SK-N-SH (cell line): ENCODE measurements at regions not wholly inside any gene's neighbourhood (a gene's known extent, or its start where the extent isn't known, plus 50 kb on each side); places are given as distances from the start of the nearest gene placed in this dataset.

Experiments used
- CTCF ChIA-PET: fragments of 300-600, 350-600 bp; formaldehyde crosslinking; extraction: SDS; loops from one replicate; lab custom pipeline; 2021; lab: Yijun Ruan, JAX
- POLR2A ChIA-PET: fragments of 350-600 bp; sonication (Branson Sonifier 250); formaldehyde crosslinking; extraction: SDS; loops from one replicate; lab custom pipeline; 2020; ENCODE audit warnings: antibody characterized with exemption, inconsistent platforms; lab: Yijun Ruan, JAX
- DNase-seq: peaks from one replicate; pipeline ENCODE4 v3.0.0; 2012
- H2AFZ ChIP-seq: fragments of 200-600 bp; sonication (generic); 2 replicates; pipeline ENCODE4 v1.8.1; 2016; ENCODE audit warnings: antibody characterized with exemption, mild to moderate bottlenecking, low read depth
- H3F3A ChIP-seq: fragments of 200-600 bp; sonication (generic); replicated peaks from 2 replicates; pipeline ENCODE3; 2016; ENCODE audit warnings: antibody characterized with exemption, mild to moderate bottlenecking; ENCODE audit not compliant: insufficient read depth
- H3K27ac ChIP-seq, 2 experiments: fragments of 200-500 bp in 1 of 2; fragments of 200-600 bp in 1 of 2; sonication (Bioruptor generic) in 1 of 2; sonication (generic), shearing (Covaris generic) in 1 of 2; 2 replicates each; pipeline versions ENCODE4 v1.5.1 to v1.6.1; 2014 to 2016; ENCODE audit warnings: low read depth in 2 of 2, inconsistent platforms in 1 of 2, low read length in 1 of 2, mild to moderate bottlenecking in 1 of 2, mixed read lengths in 1 of 2
- H3K27me3 ChIP-seq: fragments of 200-600 bp; sonication (generic), shearing (Covaris generic); 2 replicates; pipeline ENCODE4 v1.6.1; 2016; ENCODE audit warnings: mixed run types; ENCODE audit not compliant: insufficient read depth
- H3K36me3 ChIP-seq, 2 experiments: fragments of 200-500 bp in 1 of 2; fragments of 200-600 bp in 1 of 2; sonication (Bioruptor generic) in 1 of 2; sonication (generic) in 1 of 2; replicated peaks in 1 of 2; 2 replicates each; pipeline versions ENCODE3 to v1.5.1; 2014 to 2016; ENCODE audit warnings: low read length in 1 of 2, mild to moderate bottlenecking in 1 of 2; ENCODE audit not compliant: insufficient read depth in 2 of 2, control insufficient read depth in 1 of 2
- H3K4me1 ChIP-seq, 2 experiments: fragments of 200-500 bp in 1 of 2; fragments of 200-600 bp in 1 of 2; sonication (Bioruptor generic) in 1 of 2; sonication (generic), shearing (Covaris generic) in 1 of 2; 2 replicates each; pipeline versions ENCODE4 v1.5.1 to v1.6.1; 2014 to 2016; ENCODE audit warnings: low read depth in 1 of 2, low read length in 1 of 2, mixed run types in 1 of 2; ENCODE audit not compliant: insufficient read depth in 2 of 2, control insufficient read depth in 1 of 2
- H3K4me2 ChIP-seq: fragments of 200-600 bp; sonication (generic), shearing (Covaris generic); 2 replicates; pipeline ENCODE4 v1.6.1; 2017; ENCODE audit warnings: mixed run types
- H3K4me3 ChIP-seq, 2 experiments: fragments of 200-500 bp in 1 of 2; fragments of 200-600 bp in 1 of 2; sonication (Bioruptor generic) in 1 of 2; sonication (generic), shearing (Covaris generic) in 1 of 2; 2 replicates each; pipeline versions ENCODE4 v1.5.1 to v1.8.1; 2014 to 2016; ENCODE audit warnings: low read depth in 2 of 2, inconsistent platforms in 1 of 2, low read length in 1 of 2, mild to moderate bottlenecking in 1 of 2, mixed read lengths in 1 of 2, moderate library complexity in 1 of 2
- H3K79me2 ChIP-seq: fragments of 200-600 bp; sonication (generic); 2 replicates; pipeline ENCODE4 v1.8.1; 2017; ENCODE audit warnings: mild to moderate bottlenecking; ENCODE audit not compliant: insufficient read depth
- H3K9ac ChIP-seq: fragments of 200-600 bp; sonication (generic); 2 replicates; pipeline ENCODE4 v1.6.1; 2017; ENCODE audit warnings: mixed run types
- H3K9me2 ChIP-seq: fragments of 200-600 bp; sonication (generic); 2 replicates; pipeline ENCODE4 v1.6.1; 2017; ENCODE audit warnings: mixed run types
- H3K9me3 ChIP-seq: fragments of 200-600 bp; sonication (generic); 2 replicates; pipeline ENCODE4 v1.6.1; 2017; ENCODE audit warnings: mixed run types, mild to moderate bottlenecking, moderate library complexity
- H4K20me1 ChIP-seq: fragments of 200-600 bp; sonication (generic); 2 replicates; pipeline ENCODE4 v1.6.1; 2017; ENCODE audit warnings: mild to moderate bottlenecking, mixed run types; ENCODE audit not compliant: insufficient read depth
- CHD2 ChIP-seq: fragments of 150-350 bp; IDR thresholded peaks from 2 replicates; pipeline ENCODE4 v1.6.1; 2018; ENCODE audit warnings: low read length; ENCODE audit not compliant: partially characterized antibody
- ELF1 ChIP-seq: IDR thresholded peaks from 2 replicates; pipeline ENCODE4 v1.4.0; 2012
- EP300 ChIP-seq, 2 experiments: IDR thresholded peaks; 2 replicates each; pipeline versions ENCODE4 v1.4.0 to v1.6.1; 2012; ENCODE audit warnings: borderline replicate concordance in 1 of 2, low read depth in 1 of 2, low read length in 1 of 2
- FOSL2 ChIP-seq: IDR thresholded peaks from 2 replicates; pipeline ENCODE4 v1.4.0; 2012; ENCODE audit warnings: low read depth, mild to moderate bottlenecking, moderate library complexity, borderline replicate concordance
- FOXJ3 ChIP-seq: sonication (generic); formaldehyde crosslinking; IDR thresholded peaks from 2 replicates; pipeline ENCODE4 v1.5.1; 2020; ENCODE audit warnings: mild to moderate bottlenecking, missing genetic modification reagents
- FOXM1 ChIP-seq: IDR thresholded peaks from 2 replicates; pipeline ENCODE4 v1.4.0; 2012; ENCODE audit warnings: low read depth, mild to moderate bottlenecking
- GABPA ChIP-seq: IDR thresholded peaks from 2 replicates; pipeline ENCODE4 v1.4.0; 2012; ENCODE audit warnings: low read depth, mild to moderate bottlenecking
- MEF2A ChIP-seq: IDR thresholded peaks from 2 replicates; pipeline ENCODE4 v1.4.0; 2012; ENCODE audit warnings: low read depth, borderline replicate concordance
- MXI1 ChIP-seq: IDR thresholded peaks from 2 replicates; pipeline ENCODE4 v1.6.1; 2012; ENCODE audit warnings: mild to moderate bottlenecking, low read depth, low read length, improper control_type of control experiment
- POLR2AphosphoS5 ChIP-seq: IDR thresholded peaks from 2 replicates; pipeline ENCODE4 v1.6.1; 2012; ENCODE audit warnings: low read depth, low read length
- RAD21 ChIP-seq: IDR thresholded peaks from 2 replicates; pipeline ENCODE4 v1.6.1; 2012; ENCODE audit warnings: mild to moderate bottlenecking, low read length
- RCOR1 ChIP-seq: fragments of 150-350 bp; IDR thresholded peaks from 2 replicates; pipeline ENCODE4 v1.6.1; 2017; ENCODE audit warnings: antibody characterized with exemption, low read length
- RFX5 ChIP-seq: IDR thresholded peaks from 2 replicates; pipeline ENCODE4 v1.6.1; 2012; ENCODE audit warnings: mild to moderate bottlenecking, improper control_type of control experiment, low read length
- RXRA ChIP-seq: IDR thresholded peaks from 2 replicates; pipeline ENCODE4 v1.4.0; 2012; ENCODE audit warnings: low read depth, mild to moderate bottlenecking, borderline replicate concordance
- SIN3A ChIP-seq: IDR thresholded peaks from 2 replicates; pipeline ENCODE4 v1.6.1; 2012; ENCODE audit warnings: low read depth, mild to moderate bottlenecking, low read length, moderate library complexity, borderline replicate concordance
- YY1 ChIP-seq: IDR thresholded peaks from 2 replicates; pipeline ENCODE4 v1.4.0; 2012; ENCODE audit warnings: low read depth, mild to moderate bottlenecking
- WGBS: methylation state at CpG from one replicate; pipeline ENCODE4 v1.1.6; 2017; ENCODE audit warnings: low lambda C conversion rate; 5-methylcytosine and 5-hydroxymethylcytosine counted together
- TF ChIP-seq, protein P1 (sequence below): fragments of 200-600 bp; sonication (generic); IDR thresholded peaks from 2 replicates; pipeline ENCODE4 v1.6.1; 2017; ENCODE audit warnings: antibody characterized with exemption, mild to moderate bottlenecking, moderate library complexity
- TF ChIP-seq, protein P2 (sequence below): IDR thresholded peaks from 2 replicates; pipeline ENCODE4; 2012
- TF ChIP-seq, protein P3 (sequence below): IDR thresholded peaks from 2 replicates; pipeline ENCODE4 v1.4.0; 2012; ENCODE audit warnings: low read depth, borderline replicate concordance
- TF ChIP-seq, protein P4 (sequence below): IDR thresholded peaks from 2 replicates; pipeline ENCODE4 v1.6.1; 2012; ENCODE audit warnings: mild to moderate bottlenecking, low read depth, low read length, moderate library complexity
- TF ChIP-seq, protein P5 (sequence below): IDR thresholded peaks from 2 replicates; pipeline ENCODE4 v1.4.0; 2012; ENCODE audit warnings: low read depth, borderline replicate concordance

DNA sequence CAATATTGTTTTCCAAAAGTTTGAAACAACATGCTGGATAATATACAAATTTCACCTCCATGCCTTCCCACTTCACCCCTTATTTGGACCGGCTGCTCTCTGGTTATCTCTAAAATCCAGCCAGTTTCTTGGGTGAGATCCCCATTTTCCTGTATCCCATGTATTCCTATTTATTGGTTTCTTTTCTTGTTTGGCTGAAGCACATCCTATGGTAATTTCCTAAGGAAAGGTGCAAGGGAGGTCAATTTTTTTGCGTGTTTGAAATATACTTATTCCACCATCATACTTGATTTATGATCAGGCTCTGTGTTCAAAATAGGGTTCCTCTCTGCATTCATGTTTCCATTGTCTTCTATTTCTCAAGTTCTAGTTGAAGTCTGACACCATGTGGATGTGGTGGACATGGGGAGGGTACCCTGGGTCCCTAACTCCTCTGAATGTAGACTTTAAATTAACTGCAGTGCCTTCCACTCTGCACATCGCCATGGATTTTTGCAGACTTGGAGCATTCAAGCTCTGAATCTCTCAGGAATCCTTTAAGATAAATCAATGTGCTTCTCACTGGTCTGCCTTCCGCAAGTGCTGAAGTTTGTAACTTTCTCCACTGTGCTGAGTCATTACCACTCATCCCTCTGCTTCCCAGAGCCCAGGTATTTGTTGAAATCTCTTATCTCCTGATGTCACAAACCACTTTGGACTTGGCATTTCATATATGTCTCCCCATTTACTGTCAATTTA is 52.1 kb upstream of the TLE3 start (continued):
- TF ChIP-seq GABPA (no peak), RCOR1 (no peak), SIN3A (no peak), EP300 (IDR thresholded peaks at IDR 0.05; ENCODE audit: borderline replicate concordance in 1 of 2, low read depth in 1 of 2, low read length in 1 of 2) (peak in 1 of 2 experiments; percentile 52; a peak in 1 of 4 replicates), RAD21 (no peak), MEF2A (no peak), FOXJ3 (CRISPR knock-in tag) (no peak), YY1 (no peak)
- TF ChIP-seq, protein P1, sequence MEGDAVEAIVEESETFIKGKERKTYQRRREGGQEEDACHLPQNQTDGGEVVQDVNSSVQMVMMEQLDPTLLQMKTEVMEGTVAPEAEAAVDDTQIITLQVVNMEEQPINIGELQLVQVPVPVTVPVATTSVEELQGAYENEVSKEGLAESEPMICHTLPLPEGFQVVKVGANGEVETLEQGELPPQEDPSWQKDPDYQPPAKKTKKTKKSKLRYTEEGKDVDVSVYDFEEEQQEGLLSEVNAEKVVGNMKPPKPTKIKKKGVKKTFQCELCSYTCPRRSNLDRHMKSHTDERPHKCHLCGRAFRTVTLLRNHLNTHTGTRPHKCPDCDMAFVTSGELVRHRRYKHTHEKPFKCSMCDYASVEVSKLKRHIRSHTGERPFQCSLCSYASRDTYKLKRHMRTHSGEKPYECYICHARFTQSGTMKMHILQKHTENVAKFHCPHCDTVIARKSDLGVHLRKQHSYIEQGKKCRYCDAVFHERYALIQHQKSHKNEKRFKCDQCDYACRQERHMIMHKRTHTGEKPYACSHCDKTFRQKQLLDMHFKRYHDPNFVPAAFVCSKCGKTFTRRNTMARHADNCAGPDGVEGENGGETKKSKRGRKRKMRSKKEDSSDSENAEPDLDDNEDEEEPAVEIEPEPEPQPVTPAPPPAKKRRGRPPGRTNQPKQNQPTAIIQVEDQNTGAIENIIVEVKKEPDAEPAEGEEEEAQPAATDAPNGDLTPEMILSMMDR = no peak

DNA sequence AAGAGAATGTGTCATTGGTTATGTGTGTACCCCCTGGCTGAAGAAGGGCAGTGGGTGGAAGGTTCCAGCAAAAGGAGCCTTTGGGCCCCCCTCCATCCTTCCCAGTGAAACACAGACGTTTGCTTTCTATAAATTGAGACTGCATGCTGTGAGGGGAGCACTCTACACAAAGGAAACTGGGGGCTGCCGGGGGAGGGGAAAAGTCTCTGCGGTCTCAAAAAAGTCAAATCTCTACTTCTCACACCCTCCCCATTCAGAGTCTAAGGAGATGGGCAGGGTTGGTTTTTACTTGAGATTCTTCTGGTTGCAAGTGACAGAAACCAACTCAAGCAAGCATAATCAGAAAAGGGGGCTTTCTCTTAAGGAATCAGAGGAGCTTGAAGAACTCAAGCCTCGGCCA is 50.1 kb upstream of the TLE3 start:
- Histone ChIP-seq H3K4me3 (no peak overlapping the region), H4K20me1 (no peaks in the 10 kb centered on the region), H3K4me2 (no peak overlapping the region), H3K27me3 (no peaks in the 10 kb centered on the region), H3K79me2 (no peaks in the 10 kb centered on the region), H3K9me2 (no peaks in the 10 kb centered on the region), H3K4me1 (peaks cover 6 to 28% of the 10 kb centered on the region in 2 experiments; a peak in 3 of 4 replicates), H3K9ac (no peak overlapping the region), H2AFZ (no peak overlapping the region), H3K9me3 (no peaks in the 10 kb centered on the region), H3F3A (peaks cover 8% of the 10 kb centered on the region), H3K36me3 (no peaks in the 10 kb centered on the region), H3K27ac (no peak overlapping the region)
- WGBS = 91% methylated on average over 4 of the region's 4 CpGs
- no peak for DNase-seq
- ChIA-PET CTCF (interaction anchor here (2.1 kb wide), 1 partner anchor 8 kb away, joined by 5 read pairs; no protein-coding TSS in a partner anchor), POLR2A (no interaction called here)
- TF ChIP-seq, protein P2, sequence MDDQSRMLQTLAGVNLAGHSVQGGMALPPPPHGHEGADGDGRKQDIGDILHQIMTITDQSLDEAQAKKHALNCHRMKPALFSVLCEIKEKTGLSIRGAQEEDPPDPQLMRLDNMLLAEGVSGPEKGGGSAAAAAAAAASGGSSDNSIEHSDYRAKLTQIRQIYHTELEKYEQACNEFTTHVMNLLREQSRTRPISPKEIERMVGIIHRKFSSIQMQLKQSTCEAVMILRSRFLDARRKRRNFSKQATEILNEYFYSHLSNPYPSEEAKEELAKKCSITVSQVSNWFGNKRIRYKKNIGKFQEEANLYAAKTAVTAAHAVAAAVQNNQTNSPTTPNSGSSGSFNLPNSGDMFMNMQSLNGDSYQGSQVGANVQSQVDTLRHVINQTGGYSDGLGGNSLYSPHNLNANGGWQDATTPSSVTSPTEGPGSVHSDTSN = no peak
- TF ChIP-seq, protein P3, sequence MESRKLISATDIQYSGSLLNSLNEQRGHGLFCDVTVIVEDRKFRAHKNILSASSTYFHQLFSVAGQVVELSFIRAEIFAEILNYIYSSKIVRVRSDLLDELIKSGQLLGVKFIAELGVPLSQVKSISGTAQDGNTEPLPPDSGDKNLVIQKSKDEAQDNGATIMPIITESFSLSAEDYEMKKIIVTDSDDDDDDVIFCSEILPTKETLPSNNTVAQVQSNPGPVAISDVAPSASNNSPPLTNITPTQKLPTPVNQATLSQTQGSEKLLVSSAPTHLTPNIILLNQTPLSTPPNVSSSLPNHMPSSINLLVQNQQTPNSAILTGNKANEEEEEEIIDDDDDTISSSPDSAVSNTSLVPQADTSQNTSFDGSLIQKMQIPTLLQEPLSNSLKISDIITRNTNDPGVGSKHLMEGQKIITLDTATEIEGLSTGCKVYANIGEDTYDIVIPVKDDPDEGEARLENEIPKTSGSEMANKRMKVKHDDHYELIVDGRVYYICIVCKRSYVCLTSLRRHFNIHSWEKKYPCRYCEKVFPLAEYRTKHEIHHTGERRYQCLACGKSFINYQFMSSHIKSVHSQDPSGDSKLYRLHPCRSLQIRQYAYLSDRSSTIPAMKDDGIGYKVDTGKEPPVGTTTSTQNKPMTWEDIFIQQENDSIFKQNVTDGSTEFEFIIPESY = no peak
- TF ChIP-seq RXRA = no peak
- TF ChIP-seq, protein P4, sequence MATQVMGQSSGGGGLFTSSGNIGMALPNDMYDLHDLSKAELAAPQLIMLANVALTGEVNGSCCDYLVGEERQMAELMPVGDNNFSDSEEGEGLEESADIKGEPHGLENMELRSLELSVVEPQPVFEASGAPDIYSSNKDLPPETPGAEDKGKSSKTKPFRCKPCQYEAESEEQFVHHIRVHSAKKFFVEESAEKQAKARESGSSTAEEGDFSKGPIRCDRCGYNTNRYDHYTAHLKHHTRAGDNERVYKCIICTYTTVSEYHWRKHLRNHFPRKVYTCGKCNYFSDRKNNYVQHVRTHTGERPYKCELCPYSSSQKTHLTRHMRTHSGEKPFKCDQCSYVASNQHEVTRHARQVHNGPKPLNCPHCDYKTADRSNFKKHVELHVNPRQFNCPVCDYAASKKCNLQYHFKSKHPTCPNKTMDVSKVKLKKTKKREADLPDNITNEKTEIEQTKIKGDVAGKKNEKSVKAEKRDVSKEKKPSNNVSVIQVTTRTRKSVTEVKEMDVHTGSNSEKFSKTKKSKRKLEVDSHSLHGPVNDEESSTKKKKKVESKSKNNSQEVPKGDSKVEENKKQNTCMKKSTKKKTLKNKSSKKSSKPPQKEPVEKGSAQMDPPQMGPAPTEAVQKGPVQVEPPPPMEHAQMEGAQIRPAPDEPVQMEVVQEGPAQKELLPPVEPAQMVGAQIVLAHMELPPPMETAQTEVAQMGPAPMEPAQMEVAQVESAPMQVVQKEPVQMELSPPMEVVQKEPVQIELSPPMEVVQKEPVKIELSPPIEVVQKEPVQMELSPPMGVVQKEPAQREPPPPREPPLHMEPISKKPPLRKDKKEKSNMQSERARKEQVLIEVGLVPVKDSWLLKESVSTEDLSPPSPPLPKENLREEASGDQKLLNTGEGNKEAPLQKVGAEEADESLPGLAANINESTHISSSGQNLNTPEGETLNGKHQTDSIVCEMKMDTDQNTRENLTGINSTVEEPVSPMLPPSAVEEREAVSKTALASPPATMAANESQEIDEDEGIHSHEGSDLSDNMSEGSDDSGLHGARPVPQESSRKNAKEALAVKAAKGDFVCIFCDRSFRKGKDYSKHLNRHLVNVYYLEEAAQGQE = no peak
- TF ChIP-seq RAD21 = no peak
- no peak for TF ChIP-seq ELF1
- TF ChIP-seq YY1 = no peak
- TF ChIP-seq, protein P5, sequence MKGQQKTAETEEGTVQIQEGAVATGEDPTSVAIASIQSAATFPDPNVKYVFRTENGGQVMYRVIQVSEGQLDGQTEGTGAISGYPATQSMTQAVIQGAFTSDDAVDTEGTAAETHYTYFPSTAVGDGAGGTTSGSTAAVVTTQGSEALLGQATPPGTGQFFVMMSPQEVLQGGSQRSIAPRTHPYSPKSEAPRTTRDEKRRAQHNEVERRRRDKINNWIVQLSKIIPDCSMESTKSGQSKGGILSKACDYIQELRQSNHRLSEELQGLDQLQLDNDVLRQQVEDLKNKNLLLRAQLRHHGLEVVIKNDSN = no peak
- no peak for TF ChIP-seq FOSL2
- TF ChIP-seq POLR2AphosphoS5 = no peak
- TF ChIP-seq MXI1 = no peak
- no peak for TF ChIP-seq RFX5
- no peak for TF ChIP-seq CHD2
- no peak for TF ChIP-seq FOXM1
